Frontal cortex (tissue), 3 donors: ENCODE measurements at regions not wholly inside any gene's neighbourhood (a gene's known extent, or its start where the extent isn't known, plus 50 kb on each side); places are given as distances from the start of the nearest gene placed in this dataset.
"Not testable (repeated sequence)": the region's sequence is repeated elsewhere in the genome, so short reads cannot be mapped to it uniquely, and the experiment has no call there.

Experiments used
- DNase-seq, 2 donors: peaks; one replicate each; pipeline ENCODE4 v3.0.0; 2012; ENCODE audit warnings: low spot score in 2 of 2
- FAIRE-seq: peaks from 2 replicates; lab custom pipeline; 2012; peaks lifted over from hg19 to GRCh38; lab: Jason Lieb, UNC
- donor health status: control.
- donor health status: control.
- donor health status: control.

GRCh38 chr5:72760259-72760658 lies 56.2 kb upstream of the TNPO1 start:
- FAIRE-seq (no peak), DNase-seq (no peak)

GRCh38 chr5:72752909-72753308 lies 63.6 kb upstream of the TNPO1 start:
- FAIRE-seq, result no peak
- DNase-seq, result no peak

- FAIRE-seq, result no peak
- DNase-seq, result no peak
Measured at GRCh38 chr5:72749362-72749997, 67.0 kb upstream of the TNPO1 start.

- no peak for FAIRE-seq
- no peak for DNase-seq
Measured at GRCh38 chr5:72747826-72748225, 68.6 kb upstream of the TNPO1 start.

GRCh38 chr5:72746736-72747135 lies 69.7 kb upstream of the TNPO1 start:
- DNase-seq, result no peak
- no peak for FAIRE-seq

GRCh38 chr5:72744136-72744535 lies 72.3 kb upstream of the TNPO1 start:
- DNase-seq (no peak), FAIRE-seq (no peak)

- FAIRE-seq (no peak), DNase-seq (no peak)
Measured at GRCh38 chr5:72741805-72742204, 74.7 kb upstream of the TNPO1 start.

GRCh38 chr5:72733810-72734209 lies 82.7 kb upstream of the TNPO1 start:
- DNase-seq (no peak), FAIRE-seq (no peak)

GRCh38 chr5:72723581-72723980 lies 92.9 kb upstream of the TNPO1 start:
- no peak for FAIRE-seq
- DNase-seq, result no peak

GRCh38 chr5:72722792-72723452 lies 93.5 kb upstream of the TNPO1 start:
- no peak for FAIRE-seq

GRCh38 chr5:72721844-72722243 lies 94.6 kb upstream of the TNPO1 start:
- DNase-seq (no peak), FAIRE-seq (no peak)

More at GRCh38 chr5:72722792-72723452, 93.5 kb upstream of the TNPO1 start:
- no peak for DNase-seq

GRCh38 chr5:72720205-72720604 lies 96.3 kb upstream of the TNPO1 start:
- DNase-seq, result no peak
- no peak for FAIRE-seq

- FAIRE-seq (no peak), DNase-seq (no peak)
Measured at GRCh38 chr5:72711351-72711750, 105.1 kb upstream of the TNPO1 start.

GRCh38 chr5:72709341-72709740 lies 107.1 kb upstream of the TNPO1 start:
- DNase-seq (no peak), FAIRE-seq (no peak)

- FAIRE-seq (no peak), DNase-seq (no peak)
Measured at GRCh38 chr5:72705178-72705577, 111.3 kb upstream of the TNPO1 start.

GRCh38 chr5:72703876-72704275 lies 112.6 kb upstream of the TNPO1 start:
- FAIRE-seq (peak; percentile 24), DNase-seq (no peak)

- no peak for FAIRE-seq
- DNase-seq, result no peak
Measured at GRCh38 chr5:72702881-72703434, 113.5 kb upstream of the TNPO1 start.

- not testable (repeated sequence) for FAIRE-seq, DNase-seq
Measured at GRCh38 chr5:72702105-72702504, 114.4 kb upstream of the TNPO1 start.

- no peak for FAIRE-seq
Measured at GRCh38 chr5:72698481-72698880, 118.0 kb upstream of the TNPO1 start.

GRCh38 chr5:72697622-72698021 lies 118.8 kb upstream of the TNPO1 start:
- no peak for FAIRE-seq
- no peak for DNase-seq

More at GRCh38 chr5:72698481-72698880, 118.0 kb upstream of the TNPO1 start:
- no peak for DNase-seq

- DNase-seq, result no peak
- FAIRE-seq, result no peak
Measured at GRCh38 chr5:72695659-72696058, 120.8 kb upstream of the TNPO1 start.
